Thoracic aorta (tissue), 2 donors: ENCODE measurements at regions not wholly inside any gene's neighbourhood (a gene's known extent, or its start where the extent isn't known, plus 50 kb on each side); places are given as distances from the start of the nearest gene placed in this dataset.

Experiments
- ATAC-seq: fragments of 150-250 bp; one replicate; pipeline ENCODE4 v1.8.0; 2017; ENCODE audit warnings: low read depth; ENCODE audit not compliant: insufficient number of reproducible peaks, low FRiP score
- DNase-seq: peaks from one replicate; pipeline ENCODE4 v3.0.0-alpha.2; 2020; ENCODE audit warnings: low spot score
- H3K27ac ChIP-seq, 2 donors: fragments of 200-600 bp; sonication (generic); 1 replicate in 1 of 2; 2 replicates in 1 of 2; pipeline ENCODE4 v1.5.1; 2016; ENCODE audit warnings: mild to moderate bottlenecking in 2 of 2, moderate library complexity in 2 of 2
- H3K27me3 ChIP-seq: fragments of 200-600 bp; sonication (generic); replicated peaks from 2 replicates; pipeline ENCODE4 v1.6.0; 2016; ENCODE audit warnings: mild to moderate bottlenecking; ENCODE audit not compliant: insufficient read depth
- H3K36me3 ChIP-seq: fragments of 200-600 bp; sonication (generic); one replicate; pipeline ENCODE4 v1.5.1; 2016
- H3K4me1 ChIP-seq, 2 donors: fragments of 200-600 bp; sonication (generic); 1 replicate in 1 of 2; 2 replicates in 1 of 2; pipeline versions ENCODE4 v1.5.1 to v1.6.0; 2016; ENCODE audit warnings: low read depth in 2 of 2, mild to moderate bottlenecking in 1 of 2; ENCODE audit not compliant: control insufficient read depth in 1 of 2
- H3K4me3 ChIP-seq: fragments of 200-600 bp; sonication (generic); 2 replicates; pipeline ENCODE4 v1.5.1; 2016; ENCODE audit warnings: mild to moderate bottlenecking
- H3K9me3 ChIP-seq: fragments of 200-600 bp; sonication (generic); 2 replicates; pipeline ENCODE4 v1.5.1; 2016
- CTCF ChIP-seq: fragments of 200-600 bp; sonication (generic); IDR thresholded peaks from one replicate; pipeline ENCODE4 v1.5.1; 2019; ENCODE audit warnings: antibody characterized with exemption

- no peak for TF ChIP-seq CTCF
- DNase-seq, result no peak
- Histone ChIP-seq H3K4me1 (peaks cover 3 to 8% of the 10 kb centered on the region in 2 donors), H3K27me3 (no peaks in the 10 kb centered on the region), H3K4me3 (no peak overlapping the region), H3K9me3 (no peaks in the 10 kb centered on the region), H3K27ac (no peak overlapping the region), H3K36me3 (no peaks in the 10 kb centered on the region)
- ATAC-seq, result no peak
Measured at GRCh38 chr2:220496513-220496912, 869.1 kb downstream of the SLC4A3 start.

DNA sequence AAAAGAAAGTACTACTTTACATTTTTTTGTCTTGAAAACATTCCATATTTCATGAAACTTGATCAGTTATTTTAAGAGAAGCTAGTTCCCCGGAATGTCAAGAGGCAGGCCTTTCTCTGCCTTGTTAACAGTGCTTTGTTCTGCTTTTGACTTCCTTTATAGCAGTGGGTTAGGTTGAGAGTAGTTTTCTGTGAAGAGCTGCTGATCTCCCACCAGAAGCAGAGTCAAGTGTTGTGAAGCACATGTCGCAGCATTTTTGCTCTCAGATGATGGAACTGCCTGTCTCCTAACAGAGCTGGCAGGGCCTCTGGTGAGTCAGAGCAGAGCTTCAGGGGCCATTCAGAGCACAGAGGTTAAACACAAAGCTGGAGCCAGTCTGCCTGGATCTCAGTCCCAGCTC, 871.8 kb downstream of the SLC4A3 start:
- ATAC-seq (no peak), DNase-seq (no peak)
- H3K27ac ChIP-seq, result no peak overlapping the region
- TF ChIP-seq CTCF, result no peak
- H3K36me3 ChIP-seq, result no peaks in the 10 kb centered on the region
- H3K4me3 ChIP-seq, result no peak overlapping the region
- H3K9me3 ChIP-seq, result no peaks in the 10 kb centered on the region
- no peaks in the 10 kb centered on the region for H3K27me3 ChIP-seq
- peaks cover 3 to 8% of the 10 kb centered on the region in 2 donors for H3K4me1 ChIP-seq

DNA sequence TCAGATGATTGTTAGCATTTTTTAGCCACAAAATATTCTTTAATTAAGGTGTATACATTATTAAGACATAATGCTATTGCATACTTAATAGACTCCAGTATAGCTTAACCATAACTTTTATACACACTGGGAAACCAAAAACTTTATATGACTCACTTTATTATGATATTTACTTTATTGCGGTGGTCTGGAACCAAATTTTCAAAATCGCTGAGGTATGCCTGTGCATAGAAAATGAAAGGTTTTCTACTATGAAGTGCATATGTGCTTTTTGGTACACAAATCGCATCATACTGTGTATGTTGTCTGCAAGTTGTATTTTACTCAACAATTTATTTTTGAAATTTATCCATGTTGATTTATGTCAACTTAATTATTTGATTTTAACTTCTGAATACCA, 875.1 kb downstream of the SLC4A3 start:
- TF ChIP-seq CTCF, result no peak
- no peak for ATAC-seq
- no peak overlapping the region for H3K4me3 ChIP-seq
- no peak overlapping the region for H3K27ac ChIP-seq
- DNase-seq, result no peak
- H3K9me3 ChIP-seq, result no peaks in the 10 kb centered on the region
- H3K4me1 ChIP-seq, result peaks cover 3 to 8% of the 10 kb centered on the region in 2 donors
- H3K27me3 ChIP-seq, result no peaks in the 10 kb centered on the region
- H3K36me3 ChIP-seq, result no peaks in the 10 kb centered on the region

DNA sequence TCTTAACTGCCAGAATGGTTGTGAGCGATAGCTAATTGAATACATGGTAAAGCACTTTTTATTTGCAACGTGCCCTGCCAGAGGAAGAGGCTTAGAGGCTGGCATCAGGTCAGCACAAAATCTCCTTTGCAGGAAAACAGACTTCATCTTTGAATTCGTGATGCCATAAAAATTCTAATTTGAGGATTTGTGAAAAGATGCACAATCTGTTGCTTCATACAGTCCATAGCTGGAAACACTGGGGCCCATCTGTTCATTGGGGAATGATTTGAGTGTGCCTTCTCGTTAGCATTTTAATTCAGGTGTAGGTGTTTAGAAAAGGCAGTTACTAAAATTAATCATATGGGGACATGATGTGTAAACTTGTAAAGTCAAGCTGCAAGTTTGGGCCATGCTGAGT, 876.0 kb downstream of the SLC4A3 start:
- Histone ChIP-seq H3K4me3 (no peak overlapping the region), H3K36me3 (no peaks in the 10 kb centered on the region), H3K27me3 (no peaks in the 10 kb centered on the region), H3K4me1 (peaks cover 3 to 8% of the 10 kb centered on the region in 2 donors), H3K9me3 (no peaks in the 10 kb centered on the region), H3K27ac (no peak overlapping the region)
- ATAC-seq (no peak), DNase-seq (no peak)
- TF ChIP-seq CTCF, result no peak

- ATAC-seq (no peak), DNase-seq (no peak)
- no peaks in the 10 kb centered on the region for H3K36me3 ChIP-seq
- H3K9me3 ChIP-seq, result no peaks in the 10 kb centered on the region
- no peak overlapping the region for H3K27ac ChIP-seq
- no peaks in the 10 kb centered on the region for H3K4me1 ChIP-seq
- H3K4me3 ChIP-seq, result no peak overlapping the region
- H3K27me3 ChIP-seq, result no peaks in the 10 kb centered on the region
- TF ChIP-seq CTCF, result no peak
Measured at GRCh38 chr2:220504938-220505503, 877.6 kb downstream of the SLC4A3 start.
